ENCODE measurements at regions not wholly inside any gene's neighbourhood (a gene's known extent, or its start where the extent isn't known, plus 50 kb on each side); places are given as distances from the start of the nearest gene placed in this dataset.

DNA sequence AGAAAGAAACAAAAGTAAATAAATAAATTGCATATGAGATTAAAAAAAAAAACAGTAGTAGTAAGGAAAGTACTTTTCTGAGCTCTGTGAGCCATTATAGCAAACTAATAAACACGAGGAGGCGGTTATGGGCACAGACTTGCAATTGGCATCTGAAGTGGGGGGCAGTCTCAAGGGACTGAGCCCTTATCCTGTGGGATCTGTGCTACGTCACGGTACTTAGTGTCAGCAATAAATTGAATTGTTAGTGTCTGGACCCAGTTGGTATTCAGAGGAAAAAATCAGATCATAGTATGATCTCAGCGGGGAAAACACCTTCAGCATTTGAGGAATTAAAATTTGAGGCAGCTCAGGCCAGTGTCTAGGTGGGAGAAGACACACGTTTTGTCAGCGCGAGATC lies 76.6 kb upstream of the TEX51 start:
- TF ChIP-seq POLR2A (IDR thresholded peaks at IDR 0.05; ENCODE audit: low read length) = no peak
- no peak for TF ChIP-seq CHD2 (IDR thresholded peaks at IDR 0.05; ENCODE audit: low read length, partially characterized antibody)
